Mucosa of descending colon (tissue), 3 donors: ENCODE measurements at regions not wholly inside any gene's neighbourhood (a gene's known extent, or its start where the extent isn't known, plus 50 kb on each side); places are given as distances from the start of the nearest gene placed in this dataset.

Experiments
- ATAC-seq: fragments of 200-7000 bp; cut with Tn5 transposase; one replicate; pipeline ENCODE4 v1.9.1; 2020; ENCODE audit warnings: mild to moderate bottlenecking, moderate library complexity
- DNase-seq, 3 donors: peaks; one replicate each; pipeline ENCODE4 v3.0.0-alpha.2; 2020
- H3K36me3 ChIP-seq: fragments of 200-600 bp; one replicate; pipeline ENCODE4 v1.8.0; 2021; ENCODE audit warnings: low read depth, mild to moderate bottlenecking
- H3K4me1 ChIP-seq: fragments of 200-600 bp; one replicate; pipeline ENCODE4 v1.8.0; 2021; ENCODE audit warnings: low read depth, mild to moderate bottlenecking
- H3K4me3 ChIP-seq: fragments of 200-600 bp; one replicate; pipeline ENCODE4 v1.8.0; 2021; ENCODE audit warnings: mild to moderate bottlenecking
- H3K9me3 ChIP-seq: fragments of 200-600 bp; one replicate; pipeline ENCODE4 v1.8.0; 2021; ENCODE audit warnings: mild to moderate bottlenecking
- CTCF ChIP-seq: fragments of 200-600 bp; IDR thresholded peaks from one replicate; pipeline ENCODE4 v1.8.0; 2022; ENCODE audit warnings: antibody characterized with exemption, mild to moderate bottlenecking
- intact Hi-C, 2 donors: fragments of 100-400 bp; cut with DNase I in 1 of 2; cut with micrococcal nuclease in 1 of 2; formaldehyde crosslinking; loops; one replicate each; pipeline versions ENCODE4 v1.11.0 to v1.11.1; 2022; cut with DNase I, micrococcal nuclease
- donor health status: DM: no; HTN: no; CAD: no; lungs with moderate emphysema.
- donor health status: DM: no; HTN: no; CAD: no.
- donor health status: DM: no; HTN: yes; CAD: no.

- intact Hi-C loops = no loop called here
- no peak for ATAC-seq
- TF ChIP-seq CTCF = no peak
- Histone ChIP-seq H3K36me3 (no peaks in the 10 kb centered on the region), H3K4me3 (no peak overlapping the region), H3K4me1 (no peaks in the 10 kb centered on the region), H3K9me3 (no peaks in the 10 kb centered on the region)
- no peak for DNase-seq
These were observed 56.9 kb upstream of the SCN7A start for GRCh38 chr2:166550923-166551322.

- Histone ChIP-seq H3K36me3 (no peaks in the 10 kb centered on the region), H3K4me1 (no peaks in the 10 kb centered on the region), H3K4me3 (no peak overlapping the region), H3K9me3 (no peaks in the 10 kb centered on the region)
- no peak for ATAC-seq
- intact Hi-C loops = no loop called here
- TF ChIP-seq CTCF = no peak
- DNase-seq = no peak
These were observed 51.4 kb upstream of the SCN7A start for GRCh38 chr2:166545473-166545872.
